GM12891 (cell line): ENCODE measurements at regions not wholly inside any gene's neighbourhood (a gene's known extent, or its start where the extent isn't known, plus 50 kb on each side); places are given as distances from the start of the nearest gene placed in this dataset.

ENCODE experiments used
- PAX5 ChIP-seq: IDR thresholded peaks from 2 replicates; pipeline ENCODE4 v1.6.1; 2011; ENCODE audit warnings: low read length, moderate library complexity, mild to moderate bottlenecking; ENCODE audit not compliant: insufficient read depth, severe bottlenecking
- POLR2A ChIP-seq: IDR thresholded peaks from 2 replicates; pipeline ENCODE4 v1.6.1; 2011; ENCODE audit warnings: low read depth, low read length, control low read depth
- POLR2AphosphoS5 ChIP-seq: IDR thresholded peaks from 2 replicates; pipeline ENCODE4 v1.6.1; 2011; ENCODE audit warnings: low read depth, low read length, control low read depth
- POU2F2 ChIP-seq: IDR thresholded peaks from 2 replicates; pipeline ENCODE4 v1.6.1; 2011; ENCODE audit warnings: low read depth, mild to moderate bottlenecking, control low read depth, low read length, moderate library complexity
- SPI1 ChIP-seq: IDR thresholded peaks from 2 replicates; pipeline ENCODE4 v1.6.1; 2011; ENCODE audit warnings: low read depth, low read length, control low read depth
- TAF1 ChIP-seq: IDR thresholded peaks from 2 replicates; pipeline ENCODE4 v1.6.1; 2011; ENCODE audit warnings: low read depth, low read length, control low read depth

- TF ChIP-seq TAF1 (no peak), POU2F2 (no peak), POLR2A (no peak), SPI1 (no peak), POLR2AphosphoS5 (no peak), PAX5 (no peak)
These were observed 99.3 kb upstream of the EFNA5 start for GRCh38 chr5:107770051-107770450.
